Mesothelial cell of epicardium (in vitro differentiated cells): ENCODE measurements at regions not wholly inside any gene's neighbourhood (a gene's known extent, or its start where the extent isn't known, plus 50 kb on each side); places are given as distances from the start of the nearest gene placed in this dataset.

Experiments
- DNase-seq, 2 experiments: peaks; one replicate each; pipeline ENCODE4 v3.0.0; 2021; ENCODE audit warnings: low spot score in 2 of 2; ENCODE audit not compliant: unreplicated experiment in 2 of 2
- H3K27ac Mint-ChIP-seq: 2 replicates; pipeline ENCODE4 v1.8.0; 2021; ENCODE audit warnings: mixed read lengths
- H3K27me3 Mint-ChIP-seq: 2 replicates; pipeline ENCODE4 v1.8.0; 2021; ENCODE audit warnings: low read depth, mixed read lengths
- H3K36me3 Mint-ChIP-seq: 2 replicates; pipeline ENCODE4 v1.8.0; 2021; ENCODE audit warnings: mixed read lengths
- H3K4me1 Mint-ChIP-seq: 2 replicates; pipeline ENCODE4 v1.8.0; 2021; ENCODE audit warnings: mixed read lengths
- H3K4me3 Mint-ChIP-seq: 2 replicates; pipeline ENCODE4 v1.8.0; 2021; ENCODE audit warnings: mild to moderate bottlenecking, moderate library complexity, mixed read lengths
- H3K9me3 Mint-ChIP-seq: 2 replicates; pipeline ENCODE4 v1.8.0; 2021; ENCODE audit warnings: mixed read lengths
- CTCF ChIP-seq: fragments of 200-600 bp; sonication (generic); IDR thresholded peaks from one replicate; pipeline ENCODE4 v1.5.0; 2021; ENCODE audit warnings: antibody characterized with exemption; ENCODE audit not compliant: unreplicated experiment

DNA sequence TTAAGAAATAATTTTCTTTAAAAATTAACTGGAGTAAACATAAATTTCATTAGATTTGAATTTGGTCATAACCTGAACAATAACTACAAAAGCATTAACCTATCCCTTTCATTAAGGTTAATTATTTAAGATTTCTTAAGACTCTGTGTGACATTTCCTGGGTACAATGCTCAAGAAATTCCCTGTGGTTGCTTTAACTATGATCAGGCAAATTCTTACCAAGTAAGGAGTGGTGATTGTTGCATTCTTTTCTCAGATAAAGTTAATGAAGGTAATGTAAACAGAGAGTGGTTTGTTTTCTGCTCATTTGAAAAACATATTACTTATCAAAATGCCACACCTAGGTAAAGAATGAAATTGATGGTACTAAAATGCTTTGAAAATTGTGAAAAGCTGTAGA lies 114.8 kb upstream of the MIR17HG start:
- H3K4me3 Mint-ChIP-seq = no peak overlapping the region
- peak overlapping the region; percentile 64 for H3K27ac Mint-ChIP-seq
- peaks cover 11% of the 10 kb centered on the region for H3K4me1 Mint-ChIP-seq
- H3K36me3 Mint-ChIP-seq = no peaks in the 10 kb centered on the region
- no peaks in the 10 kb centered on the region for H3K9me3 Mint-ChIP-seq
- H3K27me3 Mint-ChIP-seq = no peaks in the 10 kb centered on the region
- no peak for DNase-seq
- TF ChIP-seq CTCF = no peak

DNA sequence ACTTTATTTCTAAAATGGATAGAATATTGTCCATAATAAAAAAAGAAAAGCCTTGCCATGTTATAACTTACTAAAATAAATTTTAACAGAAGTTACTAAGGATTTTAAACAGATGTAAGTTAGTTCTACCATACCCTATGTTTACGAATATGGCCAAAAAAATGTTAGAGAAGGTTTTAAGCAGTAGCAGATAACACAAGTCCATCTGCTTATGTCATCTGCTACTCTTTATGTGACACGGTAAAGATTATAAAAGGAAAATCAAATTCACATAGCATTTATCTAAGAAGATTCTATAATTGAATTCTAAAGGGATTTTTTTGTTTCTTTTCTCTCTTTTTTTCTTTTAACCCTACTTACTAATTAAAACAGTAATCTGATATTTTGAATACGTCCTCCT lies 114.2 kb upstream of the MIR17HG start:
- Mint-ChIP-seq H3K27me3 (no peaks in the 10 kb centered on the region), H3K4me1 (peaks cover 11% of the 10 kb centered on the region), H3K4me3 (no peak overlapping the region), H3K9me3 (no peaks in the 10 kb centered on the region), H3K27ac (peak overlapping the region; percentile 64), H3K36me3 (no peaks in the 10 kb centered on the region)
- TF ChIP-seq CTCF = no peak
- DNase-seq = no peak

DNA sequence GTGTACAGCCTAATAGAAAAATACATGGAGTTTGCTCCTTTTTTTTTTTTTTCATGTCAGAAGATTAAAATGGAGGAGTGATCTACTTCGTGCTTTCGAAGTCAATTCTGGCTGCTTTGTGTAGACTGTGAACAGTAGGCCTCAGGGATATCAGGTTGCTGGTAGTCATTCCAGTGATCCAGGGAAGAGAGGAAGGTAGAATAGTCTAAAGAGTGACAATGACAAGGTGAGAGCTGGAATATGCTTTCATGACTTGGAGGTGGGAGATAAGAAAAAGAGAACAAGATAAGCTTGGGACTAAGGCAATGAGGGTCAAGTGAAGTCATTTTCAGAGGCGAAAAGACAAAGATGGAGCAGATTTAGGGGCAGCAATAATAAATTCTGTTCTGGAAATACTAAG lies 111.3 kb upstream of the MIR17HG start:
- H3K36me3 Mint-ChIP-seq = no peaks in the 10 kb centered on the region
- DNase-seq = no peak
- peaks cover 7% of the 10 kb centered on the region for H3K9me3 Mint-ChIP-seq
- H3K4me1 Mint-ChIP-seq = peaks cover 9% of the 10 kb centered on the region
- no peak for TF ChIP-seq CTCF
- no peaks in the 10 kb centered on the region for H3K27me3 Mint-ChIP-seq
- no peak overlapping the region for H3K4me3 Mint-ChIP-seq
- no peak overlapping the region for H3K27ac Mint-ChIP-seq

- Mint-ChIP-seq H3K36me3 (no peaks in the 10 kb centered on the region), H3K9me3 (peaks cover 9% of the 10 kb centered on the region), H3K27ac (no peak overlapping the region)
Measured at GRCh38 chr13:91236921-91237320, 110.6 kb upstream of the MIR17HG start.

GRCh38 chr13:91238036-91238435 lies 109.5 kb upstream of the MIR17HG start:
- peaks cover 3% of the 10 kb centered on the region for H3K4me1 Mint-ChIP-seq
- no peaks in the 10 kb centered on the region for H3K36me3 Mint-ChIP-seq
- TF ChIP-seq CTCF = no peak
- DNase-seq = no peak
- peaks cover 15% of the 10 kb centered on the region for H3K9me3 Mint-ChIP-seq
- no peak overlapping the region for H3K27ac Mint-ChIP-seq
- H3K27me3 Mint-ChIP-seq = no peaks in the 10 kb centered on the region
- no peak overlapping the region for H3K4me3 Mint-ChIP-seq

More at GRCh38 chr13:91236921-91237320, 110.6 kb upstream of the MIR17HG start:
- TF ChIP-seq CTCF = no peak
- H3K27me3 Mint-ChIP-seq = no peaks in the 10 kb centered on the region
- H3K4me3 Mint-ChIP-seq = no peak overlapping the region
- peaks cover 9% of the 10 kb centered on the region for H3K4me1 Mint-ChIP-seq
- no peak for DNase-seq

- peaks cover 7% of the 10 kb centered on the region for H3K4me1 Mint-ChIP-seq
- no peaks in the 10 kb centered on the region for H3K36me3 Mint-ChIP-seq
- peaks cover 16% of the 10 kb centered on the region for H3K9me3 Mint-ChIP-seq
- TF ChIP-seq CTCF = no peak
- no peak for DNase-seq
- no peak overlapping the region for H3K27ac Mint-ChIP-seq
- no peaks in the 10 kb centered on the region for H3K27me3 Mint-ChIP-seq
- H3K4me3 Mint-ChIP-seq = no peak overlapping the region
Measured at GRCh38 chr13:91240341-91240740, 107.1 kb upstream of the MIR17HG start.
